PC-9 (cell line): ENCODE measurements at regions not wholly inside any gene's neighbourhood (a gene's known extent, or its start where the extent isn't known, plus 50 kb on each side); places are given as distances from the start of the nearest gene placed in this dataset.

Experiments
- CTCF ChIP-seq: fragments of 200-600 bp; sonication (generic); conservative IDR thresholded peaks from 2 replicates; pipeline ENCODE4 v1.6.1; 2017; ENCODE audit warnings: mixed run types, antibody characterized with exemption, mild to moderate bottlenecking, moderate library complexity
- EZH2 ChIP-seq: fragments of 200-600 bp; sonication (generic); IDR thresholded peaks from 2 replicates; pipeline ENCODE4 v1.8.0; 2017; ENCODE audit warnings: antibody characterized with exemption, low read depth

- TF ChIP-seq CTCF (no peak), EZH2 (no peak)
Observed at GRCh38 chr1:224524679-224525078, 90.1 kb upstream of the WDR26 start.
